Neuronal stem cell (in vitro differentiated cells): ENCODE measurements at regions not wholly inside any gene's neighbourhood (a gene's known extent, or its start where the extent isn't known, plus 50 kb on each side); places are given as distances from the start of the nearest gene placed in this dataset.
A peak's percentile ranks its signal among the peaks of the same experiment; 100 is the strongest.

ENCODE experiments used
- DNase-seq: peaks from one replicate; pipeline ENCODE4 v3.0.0-alpha.2; 2013; ENCODE audit warnings: low spot score
- H2AFZ ChIP-seq: one replicate; pipeline ENCODE4 v1.6.1; 2013; ENCODE audit warnings: mild to moderate bottlenecking, low read length, inconsistent platforms
- H2AK5ac ChIP-seq: 2 replicates; pipeline ENCODE4 v1.6.1; 2013; ENCODE audit warnings: low read depth, mild to moderate bottlenecking, inconsistent platforms, low read length, moderate library complexity, mixed read lengths
- H2BK120ac ChIP-seq: 2 replicates; pipeline ENCODE4 v1.6.1; 2013; ENCODE audit warnings: low read depth, mild to moderate bottlenecking, inconsistent platforms, low read length, moderate library complexity, mixed read lengths
- H2BK12ac ChIP-seq: one replicate; pipeline ENCODE4 v1.6.1; 2013; ENCODE audit warnings: low read length, inconsistent platforms
- H2BK15ac ChIP-seq: 2 replicates; pipeline ENCODE4 v1.6.1; 2013; ENCODE audit warnings: mild to moderate bottlenecking, low read length, inconsistent platforms, mixed read lengths
- H2BK5ac ChIP-seq: one replicate; pipeline ENCODE4 v1.6.1; 2013; ENCODE audit warnings: inconsistent platforms, mild to moderate bottlenecking, low read length, moderate library complexity
- H3K14ac ChIP-seq: one replicate; pipeline ENCODE4 v1.6.1; 2013; ENCODE audit warnings: low read length, inconsistent platforms
- H3K18ac ChIP-seq: 2 replicates; pipeline ENCODE4 v1.6.1; 2013; ENCODE audit warnings: low read length, inconsistent platforms
- H3K23ac ChIP-seq: 2 replicates; pipeline ENCODE4 v1.6.1; 2013; ENCODE audit warnings: low read depth, mild to moderate bottlenecking, mixed read lengths, low read length, inconsistent platforms; ENCODE audit not compliant: poor library complexity
- H3K27ac ChIP-seq: replicated peaks from 3 replicates; pipeline ENCODE4 v1.5.1; 2013; ENCODE audit warnings: low read length, inconsistent platforms
- H3K27me3 ChIP-seq, 3 experiments: 2 replicates each; pipeline ENCODE4 v1.6.1; 2013; ENCODE audit warnings: low read length in 3 of 3, mild to moderate bottlenecking in 2 of 3, inconsistent platforms in 1 of 3, low read depth in 1 of 3, mixed read lengths in 1 of 3, moderate library complexity in 1 of 3; ENCODE audit not compliant: control insufficient read depth in 3 of 3, insufficient read depth in 3 of 3
- H3K36me3 ChIP-seq, 2 donors: replicated peaks in 1 of 2; 2 replicates each; pipeline ENCODE4 v1.6.1; 2013; ENCODE audit warnings: low read length in 2 of 2; ENCODE audit not compliant: control insufficient read depth in 2 of 2, insufficient read depth in 2 of 2
- H3K4ac ChIP-seq: 2 replicates; pipeline ENCODE4 v1.6.1; 2013; ENCODE audit warnings: inconsistent platforms, mild to moderate bottlenecking, low read length, moderate library complexity
- H3K4me1 ChIP-seq, 2 donors: 1 replicate in 1 of 2; 2 replicates in 1 of 2; pipeline ENCODE4 v1.6.1; 2013; ENCODE audit warnings: low read length in 2 of 2, low read depth in 1 of 2; ENCODE audit not compliant: control insufficient read depth in 2 of 2, insufficient read depth in 1 of 2
- H3K4me2 ChIP-seq: one replicate; pipeline ENCODE4 v1.6.1; 2013; ENCODE audit warnings: mild to moderate bottlenecking, low read length, inconsistent platforms; ENCODE audit not compliant: insufficient read depth, poor library complexity, severe bottlenecking
- H3K4me3 ChIP-seq, 2 donors: 2 replicates each; pipeline ENCODE4 v1.5.1; 2013; ENCODE audit warnings: low read length in 2 of 2, mild to moderate bottlenecking in 2 of 2, inconsistent platforms in 1 of 2, moderate library complexity in 1 of 2
- H3K79me1 ChIP-seq: one replicate; pipeline ENCODE4 v1.6.1; 2013; ENCODE audit warnings: low read depth, mild to moderate bottlenecking, inconsistent platforms, low read length, moderate library complexity
- H3K9ac ChIP-seq: one replicate; pipeline ENCODE4 v1.6.1; 2013; ENCODE audit warnings: mild to moderate bottlenecking, low read depth, low read length, inconsistent platforms; ENCODE audit not compliant: poor library complexity
- H3K9me3 ChIP-seq, 2 donors: replicated peaks in 1 of 2; 2 replicates each; pipeline versions ENCODE3 to v1.6.1; 2013; ENCODE audit warnings: low read length in 2 of 2, mild to moderate bottlenecking in 2 of 2, inconsistent platforms in 1 of 2, low read depth in 1 of 2, mixed read lengths in 1 of 2, moderate library complexity in 1 of 2; ENCODE audit not compliant: control insufficient read depth in 2 of 2, insufficient read depth in 1 of 2
- H4K8ac ChIP-seq: one replicate; pipeline ENCODE4 v1.6.1; 2013; ENCODE audit warnings: low read depth, mild to moderate bottlenecking, inconsistent platforms, low read length, moderate library complexity
- H4K91ac ChIP-seq: one replicate; pipeline ENCODE4 v1.6.1; 2013; ENCODE audit warnings: low read length, low read depth, mild to moderate bottlenecking, inconsistent platforms; ENCODE audit not compliant: poor library complexity
- WGBS, 2 donors: extraction: QIAGEN DNeasy Blood & Tissue Kit; methylation state at CpG; one replicate each; pipeline ENCODE4 v1.1.7; 2013; ENCODE audit warnings: missing lambda C conversion rate in 2 of 2, mixed read lengths in 1 of 2; ENCODE audit not compliant: insufficient read length in 2 of 2, insufficient replicate concordance in 1 of 2; ENCODE audit errors: extremely low coverage in 2 of 2; 5-methylcytosine and 5-hydroxymethylcytosine counted together

DNA sequence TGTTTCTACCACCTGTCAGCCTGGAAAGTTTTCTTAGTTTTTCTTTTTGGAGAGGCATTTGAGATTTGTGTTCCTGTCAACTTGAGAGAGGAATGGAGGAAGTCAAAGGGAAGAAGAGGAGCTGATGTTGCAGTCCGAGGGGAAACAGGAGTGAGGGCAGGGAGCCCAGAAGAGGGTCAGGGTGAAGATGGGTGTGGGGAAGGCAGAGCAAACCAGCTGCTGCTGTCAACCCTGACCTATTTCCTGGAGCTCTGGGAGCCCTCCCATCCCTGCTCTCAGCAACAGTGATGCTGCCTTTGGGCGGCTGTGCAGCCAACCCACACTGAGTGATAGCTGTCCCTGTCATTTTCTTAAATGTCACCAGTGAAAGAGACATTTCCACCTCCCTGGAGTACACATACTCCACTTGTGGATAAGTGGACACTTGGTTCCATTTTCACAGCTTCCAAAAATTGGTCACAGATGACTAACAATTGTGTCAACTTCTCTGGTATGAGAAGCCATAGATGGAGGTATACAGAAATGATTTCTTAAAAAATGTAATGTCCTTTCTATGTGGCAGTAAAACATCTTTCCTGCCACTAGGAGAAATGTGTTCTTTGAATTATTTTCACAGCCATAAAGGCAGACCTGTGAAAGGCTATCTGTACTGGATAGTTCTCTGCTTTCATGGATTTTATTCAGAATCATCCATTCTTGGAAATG, 556.3 kb upstream of the TBL1XR1 start:
- Histone ChIP-seq H3K4me1 (peaks cover 0 to 3% of the 10 kb centered on the region in 2 donors), H3K14ac (no peak overlapping the region), H2AK5ac (no peak overlapping the region), H4K91ac (no peak overlapping the region), H3K27me3 (no peaks in the 10 kb centered on the region), H4K8ac (no peak overlapping the region), H2BK120ac (no peak overlapping the region), H3K9ac (no peak overlapping the region), H3K18ac (no peak overlapping the region), H3K27ac (no peak overlapping the region), H3K36me3 (no peaks in the 10 kb centered on the region), H3K4ac (no peak overlapping the region), H2BK15ac (no peak overlapping the region), H3K9me3 (peaks cover 6 to 18% of the 10 kb centered on the region in 2 donors), H2BK5ac (no peak overlapping the region), H3K4me3 (no peak overlapping the region), H3K4me2 (no peak overlapping the region), H3K23ac (no peak overlapping the region), H3K79me1 (no peaks in the 10 kb centered on the region), H2BK12ac (no peak overlapping the region), H2AFZ (peak overlapping the region; percentile 25)
- no CpG with 5 or more reads among the region's 2 CpGs for WGBS, 2 donors
- no peak for DNase-seq

DNA sequence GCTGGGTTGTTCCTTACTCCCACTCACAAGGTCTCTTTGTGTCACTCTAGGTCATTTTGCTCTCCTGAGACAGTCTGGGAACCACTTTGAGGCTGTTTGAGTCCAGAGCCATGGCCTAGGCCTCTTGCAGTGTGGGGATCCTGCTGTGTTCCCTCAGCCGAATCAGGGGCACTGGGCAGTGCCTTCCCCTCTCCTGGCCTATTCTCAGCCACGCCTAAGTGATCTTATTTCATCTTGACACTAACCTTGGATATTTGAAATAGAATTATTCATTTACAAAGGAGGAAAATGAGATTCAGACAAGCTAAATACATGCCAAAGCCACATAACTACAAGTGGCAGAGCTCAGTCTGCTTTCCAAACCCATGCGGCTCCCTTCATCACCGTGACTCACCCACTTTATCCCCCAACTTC, 557.2 kb upstream of the TBL1XR1 start:
- no peak overlapping the region for H3K4me2 ChIP-seq
- no peaks in the 10 kb centered on the region for H3K36me3 ChIP-seq
- no peak for DNase-seq

DNA sequence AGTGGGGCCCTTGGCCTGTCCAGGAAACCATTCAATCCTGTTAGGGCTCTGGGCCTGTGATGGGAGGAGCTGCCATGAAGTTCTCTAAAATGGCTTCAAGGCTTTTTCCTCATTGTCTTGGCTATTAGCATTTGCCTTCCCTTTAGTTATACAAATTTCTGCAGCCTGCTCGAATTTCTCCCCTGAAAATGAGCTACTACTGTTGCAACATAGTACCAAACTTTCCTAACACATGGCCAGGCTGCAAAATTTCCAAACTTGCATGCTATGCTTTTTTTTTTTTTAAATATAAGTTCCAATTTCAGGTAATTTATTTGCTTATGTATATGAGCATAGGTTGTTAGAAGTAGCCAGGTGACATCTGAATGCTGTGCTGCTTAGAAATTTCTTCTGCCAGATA, 560.8 kb upstream of the TBL1XR1 start:
- Histone ChIP-seq H4K91ac (no peak overlapping the region), H2BK120ac (no peak overlapping the region), H3K4me3 (no peak overlapping the region), H4K8ac (no peak overlapping the region), H3K4me1 (peaks cover 0 to 3% of the 10 kb centered on the region in 2 donors), H3K36me3 (no peaks in the 10 kb centered on the region), H3K9me3 (peaks cover 6 to 25% of the 10 kb centered on the region in 2 donors), H3K79me1 (no peaks in the 10 kb centered on the region), H3K14ac (no peak overlapping the region), H2BK12ac (no peak overlapping the region), H2BK5ac (no peak overlapping the region), H2BK15ac (no peak overlapping the region), H3K4ac (no peak overlapping the region), H3K23ac (no peak overlapping the region), H2AFZ (no peak overlapping the region), H3K9ac (no peak overlapping the region), H3K27ac (no peak overlapping the region), H3K27me3 (no peaks in the 10 kb centered on the region), H2AK5ac (no peak overlapping the region), H3K18ac (no peak overlapping the region), H3K4me2 (no peak overlapping the region)
- DNase-seq = no peak
- WGBS, 2 donors = no CpG with 5 or more reads among the region's 1 CpG

More for the DNA sequence above, 557.2 kb upstream of the TBL1XR1 start:
- Histone ChIP-seq H2BK12ac (no peak overlapping the region), H4K8ac (no peak overlapping the region), H4K91ac (no peak overlapping the region), H3K27ac (no peak overlapping the region), H3K79me1 (no peaks in the 10 kb centered on the region), H2AK5ac (no peak overlapping the region), H2BK120ac (no peak overlapping the region), H3K9me3 (peaks cover 6 to 19% of the 10 kb centered on the region in 2 donors), H3K23ac (no peak overlapping the region), H2BK5ac (no peak overlapping the region), H3K4ac (no peak overlapping the region), H2AFZ (peak overlapping the region; percentile 39), H3K9ac (no peak overlapping the region), H3K27me3 (no peaks in the 10 kb centered on the region), H3K18ac (no peak overlapping the region), H3K14ac (no peak overlapping the region), H3K4me3 (no peak overlapping the region), H3K4me1 (peaks cover 0 to 3% of the 10 kb centered on the region in 2 donors), H2BK15ac (no peak overlapping the region)
- WGBS, 2 donors = no CpG with 5 or more reads among the region's 4 CpGs

DNA sequence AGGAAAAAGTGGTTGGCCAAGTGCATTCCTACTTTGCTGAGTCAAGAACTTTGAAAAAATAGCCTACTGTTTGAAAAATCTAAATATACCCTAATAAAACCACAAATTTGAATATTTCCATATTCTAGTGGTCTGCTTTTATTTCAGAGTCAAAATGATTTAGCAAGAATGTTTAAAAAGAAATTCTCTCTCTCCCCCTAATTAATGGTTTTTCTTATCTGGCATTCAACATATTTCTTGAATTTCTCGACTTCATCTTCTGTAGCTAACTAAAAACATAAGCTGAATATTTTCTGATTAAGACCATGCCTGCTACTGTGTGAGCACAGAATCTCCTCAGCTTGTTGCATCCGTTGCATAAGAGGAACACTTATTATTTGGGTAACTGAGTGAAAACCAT, 563.5 kb upstream of the TBL1XR1 start:
- Histone ChIP-seq H2AFZ (no peak overlapping the region), H3K27me3 (no peaks in the 10 kb centered on the region), H2BK120ac (no peak overlapping the region), H3K23ac (no peak overlapping the region), H3K36me3 (no peaks in the 10 kb centered on the region), H3K27ac (no peak overlapping the region), H2BK12ac (no peak overlapping the region), H3K14ac (no peak overlapping the region), H3K4me2 (no peak overlapping the region), H2BK15ac (no peak overlapping the region), H3K9ac (no peak overlapping the region), H2AK5ac (no peak overlapping the region), H3K4ac (no peak overlapping the region), H4K91ac (no peak overlapping the region), H3K4me1 (peaks cover 3% of the 10 kb centered on the region in 2 donors), H4K8ac (no peak overlapping the region), H3K9me3 (peaks cover 6 to 25% of the 10 kb centered on the region in 2 donors), H3K79me1 (no peaks in the 10 kb centered on the region), H2BK5ac (no peak overlapping the region), H3K4me3 (no peak overlapping the region), H3K18ac (no peak overlapping the region)
- no peak for DNase-seq
- no CpG with 5 or more reads among the region's 2 CpGs for WGBS, 2 donors
